Right atrium auricular region (tissue), 2 donors: ENCODE measurements at regions not wholly inside any gene's neighbourhood (a gene's known extent, or its start where the extent isn't known, plus 50 kb on each side); places are given as distances from the start of the nearest gene placed in this dataset.

Experiments
- DNase-seq: peaks from one replicate; pipeline ENCODE4 v3.0.0-alpha.2; 2019; ENCODE audit warnings: low spot score
- H3K27ac ChIP-seq, 2 donors: fragments of 200-600 bp; sonication (generic); 1 replicate in 1 of 2; 2 replicates in 1 of 2; pipeline ENCODE4 v1.5.1; 2016 to 2019
- H3K27me3 ChIP-seq, 2 donors: fragments of 200-600 bp; sonication (generic); one replicate each; pipeline versions ENCODE4 v1.5.1 to v1.6.0; 2017 to 2019
- H3K36me3 ChIP-seq: fragments of 200-600 bp; sonication (generic); one replicate; pipeline ENCODE4 v1.5.1; 2016
- H3K4me1 ChIP-seq, 2 donors: fragments of 200-600 bp; sonication (generic); one replicate each; pipeline versions ENCODE4 v1.5.1 to v1.6.0; 2017 to 2019
- H3K4me3 ChIP-seq, 2 donors: fragments of 200-600 bp; sonication (generic); 1 replicate in 1 of 2; 2 replicates in 1 of 2; pipeline ENCODE4 v1.5.1; 2017 to 2019; ENCODE audit warnings: mild to moderate bottlenecking in 1 of 2, moderate library complexity in 1 of 2
- H3K9me3 ChIP-seq, 2 donors: fragments of 200-600 bp; sonication (generic); one replicate each; pipeline ENCODE4 v1.5.1; 2019
- TF ChIP-seq, protein P1 (sequence below), 2 donors: fragments of 200-600 bp; sonication (generic); IDR thresholded peaks; one replicate each; pipeline ENCODE4 v1.5.1; 2019; ENCODE audit warnings: antibody characterized with exemption in 2 of 2

DNA sequence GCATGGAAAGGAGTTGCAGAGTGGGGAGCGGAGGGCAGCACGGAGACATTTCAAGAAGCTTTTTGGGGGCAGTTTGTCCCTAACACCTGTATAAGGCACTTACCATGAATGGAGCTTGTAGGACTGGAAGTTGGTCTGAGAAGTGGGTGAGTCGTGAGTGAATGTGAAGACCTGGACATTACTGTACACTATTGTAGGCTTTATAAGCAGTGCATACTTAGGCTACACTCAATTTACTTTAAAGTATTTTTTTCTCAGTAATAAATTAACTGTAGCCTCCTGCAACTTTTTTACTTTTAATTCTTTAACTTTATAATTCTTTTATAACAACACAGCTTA lies 141.6 kb upstream of the ETV3 start:
- TF ChIP-seq, protein P1, sequence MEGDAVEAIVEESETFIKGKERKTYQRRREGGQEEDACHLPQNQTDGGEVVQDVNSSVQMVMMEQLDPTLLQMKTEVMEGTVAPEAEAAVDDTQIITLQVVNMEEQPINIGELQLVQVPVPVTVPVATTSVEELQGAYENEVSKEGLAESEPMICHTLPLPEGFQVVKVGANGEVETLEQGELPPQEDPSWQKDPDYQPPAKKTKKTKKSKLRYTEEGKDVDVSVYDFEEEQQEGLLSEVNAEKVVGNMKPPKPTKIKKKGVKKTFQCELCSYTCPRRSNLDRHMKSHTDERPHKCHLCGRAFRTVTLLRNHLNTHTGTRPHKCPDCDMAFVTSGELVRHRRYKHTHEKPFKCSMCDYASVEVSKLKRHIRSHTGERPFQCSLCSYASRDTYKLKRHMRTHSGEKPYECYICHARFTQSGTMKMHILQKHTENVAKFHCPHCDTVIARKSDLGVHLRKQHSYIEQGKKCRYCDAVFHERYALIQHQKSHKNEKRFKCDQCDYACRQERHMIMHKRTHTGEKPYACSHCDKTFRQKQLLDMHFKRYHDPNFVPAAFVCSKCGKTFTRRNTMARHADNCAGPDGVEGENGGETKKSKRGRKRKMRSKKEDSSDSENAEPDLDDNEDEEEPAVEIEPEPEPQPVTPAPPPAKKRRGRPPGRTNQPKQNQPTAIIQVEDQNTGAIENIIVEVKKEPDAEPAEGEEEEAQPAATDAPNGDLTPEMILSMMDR (IDR thresholded peaks at IDR 0.05), result no peak
- H3K27me3 ChIP-seq, result peaks cover 0 to 4% of the 10 kb centered on the region in 2 donors
- H3K36me3 ChIP-seq, result no peaks in the 10 kb centered on the region
- no peak for DNase-seq
- H3K4me1 ChIP-seq, result no peaks in the 10 kb centered on the region
- H3K27ac ChIP-seq, result no peak overlapping the region
- H3K4me3 ChIP-seq, result no peak overlapping the region
- no peaks in the 10 kb centered on the region for H3K9me3 ChIP-seq

- Histone ChIP-seq H3K9me3 (no peaks in the 10 kb centered on the region), H3K27me3 (peaks cover 0 to 4% of the 10 kb centered on the region in 2 donors), H3K36me3 (no peaks in the 10 kb centered on the region), H3K27ac (no peak overlapping the region), H3K4me1 (no peaks in the 10 kb centered on the region), H3K4me3 (no peak overlapping the region)
- no peak for DNase-seq
- TF ChIP-seq, protein P1 (IDR thresholded peaks at IDR 0.05), result no peak
Observed at GRCh38 chr1:157279138-157279801, 141.1 kb upstream of the ETV3 start.

- H3K27me3 ChIP-seq, result peaks cover 0 to 4% of the 10 kb centered on the region in 2 donors
- TF ChIP-seq, protein P1 (IDR thresholded peaks at IDR 0.05), result no peak
- H3K4me1 ChIP-seq, result no peaks in the 10 kb centered on the region
- H3K36me3 ChIP-seq, result no peaks in the 10 kb centered on the region
- no peak for DNase-seq
- no peak overlapping the region for H3K4me3 ChIP-seq
- no peaks in the 10 kb centered on the region for H3K9me3 ChIP-seq
- no peak overlapping the region for H3K27ac ChIP-seq
Observed at GRCh38 chr1:157278383-157279137, 140.4 kb upstream of the ETV3 start.

GRCh38 chr1:157277913-157278312 lies 139.7 kb upstream of the ETV3 start:
- no peaks in the 10 kb centered on the region for H3K4me1 ChIP-seq
- no peaks in the 10 kb centered on the region for H3K9me3 ChIP-seq
- TF ChIP-seq, protein P1 (IDR thresholded peaks at IDR 0.05), result no peak
- H3K27ac ChIP-seq, result no peak overlapping the region
- peaks cover 0 to 4% of the 10 kb centered on the region in 2 donors for H3K27me3 ChIP-seq
- H3K36me3 ChIP-seq, result no peaks in the 10 kb centered on the region
- no peak overlapping the region for H3K4me3 ChIP-seq
- no peak for DNase-seq

DNA sequence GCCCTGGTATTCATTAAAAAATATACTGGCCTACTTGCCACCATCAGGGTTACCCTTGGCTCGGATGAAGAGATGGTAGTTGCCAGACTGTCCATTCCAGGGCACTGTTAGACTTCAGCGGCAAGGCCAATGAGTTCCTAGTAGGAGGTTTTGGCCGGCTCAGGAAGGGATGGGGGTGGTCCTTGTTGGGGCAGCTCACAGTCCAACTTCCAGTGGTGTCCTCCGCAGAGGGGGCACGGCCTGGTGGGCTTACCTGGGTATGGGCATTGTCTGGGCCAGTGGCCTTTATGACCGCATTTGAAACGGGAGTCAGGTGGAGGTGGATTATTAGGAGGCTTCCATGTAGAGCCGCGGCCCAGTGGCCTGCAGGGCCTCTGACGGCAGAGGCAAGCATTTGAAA lies 139.1 kb upstream of the ETV3 start:
- Histone ChIP-seq H3K36me3 (no peaks in the 10 kb centered on the region), H3K9me3 (no peaks in the 10 kb centered on the region), H3K4me3 (no peak overlapping the region), H3K27me3 (peaks cover 0 to 4% of the 10 kb centered on the region in 2 donors), H3K27ac (no peak overlapping the region), H3K4me1 (no peaks in the 10 kb centered on the region)
- DNase-seq, result no peak
- TF ChIP-seq, protein P1 (IDR thresholded peaks at IDR 0.05), result no peak
